Loucy (cell line): ENCODE measurements at regions not wholly inside any gene's neighbourhood (a gene's known extent, or its start where the extent isn't known, plus 50 kb on each side); places are given as distances from the start of the nearest gene placed in this dataset.
"Not testable (repeated sequence)": the region's sequence is repeated elsewhere in the genome, so short reads cannot be mapped to it uniquely, and the experiment has no call there.

Experiments used
- H2AFZ ChIP-seq: fragments of 200-600 bp; sonication (generic); 2 replicates; pipeline ENCODE4 v1.6.0; 2016; ENCODE audit warnings: antibody characterized with exemption, mild to moderate bottlenecking, low read length, moderate library complexity
- H3F3A ChIP-seq: fragments of 200-600 bp; 2 replicates; pipeline ENCODE4 v1.6.0; 2016; ENCODE audit warnings: antibody characterized with exemption, low read depth, mild to moderate bottlenecking
- H3K27me3 ChIP-seq: fragments of 200-600 bp; sonication (generic); 2 replicates; pipeline ENCODE4 v1.6.1; 2014; ENCODE audit warnings: low read length, mild to moderate bottlenecking; ENCODE audit not compliant: insufficient read depth, poor library complexity, severe bottlenecking
- H3K36me3 ChIP-seq: fragments of 200-600 bp; sonication (generic); 2 replicates; pipeline ENCODE4 v1.6.1; 2016; ENCODE audit warnings: low read length; ENCODE audit not compliant: insufficient read depth
- H3K4me1 ChIP-seq: fragments of 200-600 bp; sonication (generic); 2 replicates; pipeline ENCODE4 v1.5.1; 2014; ENCODE audit warnings: low read length, mild to moderate bottlenecking; ENCODE audit not compliant: insufficient read depth, poor library complexity, severe bottlenecking
- H3K4me2 ChIP-seq: fragments of 200-600 bp; sonication (generic); 2 replicates; pipeline ENCODE4 v1.6.0; 2014; ENCODE audit warnings: antibody characterized with exemption, low read length, low read depth, mild to moderate bottlenecking; ENCODE audit not compliant: poor library complexity, severe bottlenecking
- H3K4me3 ChIP-seq: fragments of 200-600 bp; sonication (generic); 2 replicates; pipeline ENCODE4 v1.5.1; 2014; ENCODE audit warnings: low read length, mild to moderate bottlenecking, mixed read lengths; ENCODE audit not compliant: poor library complexity, severe bottlenecking
- H3K79me2 ChIP-seq: fragments of 200-600 bp; sonication (generic); 2 replicates; pipeline ENCODE4 v1.6.1; 2014; ENCODE audit warnings: low read length; ENCODE audit not compliant: insufficient read depth
- H3K9ac ChIP-seq: fragments of 200-600 bp; sonication (generic); 2 replicates; pipeline ENCODE4 v1.6.0; 2014; ENCODE audit warnings: mild to moderate bottlenecking, low read depth, low read length, moderate library complexity; ENCODE audit not compliant: poor library complexity, severe bottlenecking
- H3K9me2 ChIP-seq: fragments of 200-600 bp; sonication (generic); replicated peaks from 2 replicates; pipeline ENCODE4 v1.6.1; 2016; ENCODE audit warnings: low read depth, low read length, mixed read lengths
- H3K9me3 ChIP-seq: fragments of 200-600 bp; sonication (generic); 2 replicates; pipeline ENCODE4 v1.6.1; 2014; ENCODE audit warnings: mild to moderate bottlenecking, antibody characterized with exemption, low read length, low read depth; ENCODE audit not compliant: insufficient read depth
- H4K20me1 ChIP-seq: fragments of 200-600 bp; sonication (generic); 2 replicates; pipeline ENCODE4 v1.6.0; 2014; ENCODE audit warnings: antibody characterized with exemption, low read length, mild to moderate bottlenecking; ENCODE audit not compliant: insufficient read depth, poor library complexity, severe bottlenecking
- CTCF ChIP-seq: fragments of 200-600 bp; sonication (generic); conservative IDR thresholded peaks from 2 replicates; pipeline ENCODE4 v1.5.1; 2014; ENCODE audit warnings: mild to moderate bottlenecking, antibody characterized with exemption, low read length
- EZH2phosphoT487 ChIP-seq: fragments of 200-600 bp; IDR thresholded peaks from 2 replicates; pipeline ENCODE4 v1.6.1; 2018; ENCODE audit warnings: antibody characterized with exemption, mild to moderate bottlenecking, moderate library complexity, borderline replicate concordance

- H3K9ac ChIP-seq: no peak overlapping the region
- no peaks in the 10 kb centered on the region for H4K20me1 ChIP-seq
- no peaks in the 10 kb centered on the region for H3K36me3 ChIP-seq
- no peak for TF ChIP-seq CTCF
- TF ChIP-seq EZH2phosphoT487: no peak
- no peak overlapping the region for H3K4me3 ChIP-seq
- H3K9me2 ChIP-seq: no peaks in the 10 kb centered on the region
- no peaks in the 10 kb centered on the region for H3K79me2 ChIP-seq
- H3K4me2 ChIP-seq: no peak overlapping the region
- no peaks in the 10 kb centered on the region for H3K4me1 ChIP-seq
- H2AFZ ChIP-seq: no peak overlapping the region
- H3K27me3 ChIP-seq: no peaks in the 10 kb centered on the region
- H3K9me3 ChIP-seq: no peaks in the 10 kb centered on the region
- no peaks in the 10 kb centered on the region for H3F3A ChIP-seq
Observed at GRCh38 chr6:141977782-141978181, 154.9 kb upstream of the GJE1 start.

DNA sequence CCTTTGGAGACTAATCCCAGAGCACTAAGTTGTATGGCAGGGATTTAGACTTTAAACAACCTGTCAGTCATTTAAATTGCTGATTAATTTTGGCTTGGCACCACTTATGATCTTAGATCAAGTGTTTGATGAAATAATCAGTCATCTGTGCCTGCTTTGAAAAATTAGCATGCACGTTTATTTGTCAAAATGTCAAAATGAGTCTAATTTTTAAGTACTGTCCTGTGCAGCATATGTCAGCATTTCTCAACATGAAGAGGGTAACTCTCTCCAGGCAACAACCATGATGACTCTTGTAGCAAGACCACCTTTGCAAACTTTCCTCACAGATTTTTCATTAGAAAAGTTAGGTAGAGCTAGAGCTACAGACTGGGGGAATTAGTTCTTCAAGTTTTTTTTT, 155.7 kb upstream of the GJE1 start:
- no peaks in the 10 kb centered on the region for H3K36me3 ChIP-seq

GRCh38 chr6:141969768-141970415, 162.8 kb upstream of the GJE1 start:
- not testable (repeated sequence) for H3K27me3 ChIP-seq, H3K9me2 ChIP-seq, H3K36me3 ChIP-seq, H3K4me1 ChIP-seq, H4K20me1 ChIP-seq, H2AFZ ChIP-seq, H3K9ac ChIP-seq, H3K4me2 ChIP-seq, H3K4me3 ChIP-seq, H3K79me2 ChIP-seq, H3K9me3 ChIP-seq, H3F3A ChIP-seq

More for the DNA sequence above, 155.7 kb upstream of the GJE1 start:
- H3K4me2 ChIP-seq: no peak overlapping the region
- H3K27me3 ChIP-seq: no peaks in the 10 kb centered on the region
- H4K20me1 ChIP-seq: no peaks in the 10 kb centered on the region
- no peak overlapping the region for H3K9ac ChIP-seq
- H3F3A ChIP-seq: no peaks in the 10 kb centered on the region
- H2AFZ ChIP-seq: no peak overlapping the region
- TF ChIP-seq EZH2phosphoT487: no peak
- TF ChIP-seq CTCF: no peak
- H3K79me2 ChIP-seq: no peaks in the 10 kb centered on the region
- no peaks in the 10 kb centered on the region for H3K4me1 ChIP-seq
- no peaks in the 10 kb centered on the region for H3K9me2 ChIP-seq
- H3K4me3 ChIP-seq: no peak overlapping the region
- no peaks in the 10 kb centered on the region for H3K9me3 ChIP-seq

DNA sequence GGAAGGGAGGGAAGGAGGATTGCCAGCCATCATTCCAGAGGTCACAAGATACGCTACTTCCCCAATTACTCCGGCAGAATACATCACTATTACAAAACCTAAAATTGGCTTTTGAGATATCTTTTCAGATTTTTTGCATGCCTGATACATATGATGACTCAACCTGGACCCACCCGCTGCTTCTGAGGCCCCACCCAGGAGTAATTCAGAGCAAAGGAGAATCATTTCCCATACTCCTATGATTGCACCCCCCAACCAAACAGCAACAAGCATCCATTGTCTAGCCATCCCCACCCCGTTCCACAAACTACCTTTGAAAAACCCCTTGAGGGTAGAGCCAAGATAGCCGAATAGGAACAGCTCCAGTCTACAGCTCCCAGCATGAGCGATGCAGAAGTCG, 163.5 kb upstream of the GJE1 start:
- Histone ChIP-seq H4K20me1 (no peaks in the 10 kb centered on the region), H2AFZ (no peak overlapping the region), H3K4me2 (no peak overlapping the region)

More for the DNA sequence above, 163.5 kb upstream of the GJE1 start:
- Histone ChIP-seq H3K4me1 (no peaks in the 10 kb centered on the region), H3K9me3 (no peaks in the 10 kb centered on the region), H3K79me2 (no peaks in the 10 kb centered on the region), H3K4me3 (no peak overlapping the region), H3K9ac (no peak overlapping the region), H3K36me3 (no peaks in the 10 kb centered on the region), H3F3A (no peaks in the 10 kb centered on the region), H3K27me3 (no peaks in the 10 kb centered on the region), H3K9me2 (no peaks in the 10 kb centered on the region)
- no peak for TF ChIP-seq CTCF
- no peak for TF ChIP-seq EZH2phosphoT487
